HG03045 (cell line): ENCODE measurements at regions not wholly inside any gene's neighbourhood (a gene's known extent, or its start where the extent isn't known, plus 50 kb on each side); places are given as distances from the start of the nearest gene placed in this dataset.
"Not testable (repeated sequence)": the region's sequence is repeated elsewhere in the genome, so short reads cannot be mapped to it uniquely, and the experiment has no call there.

Source experiments
- ATAC-seq: cut with Tn5 transposase; IDR thresholded peaks from one replicate; pipeline ENCODE4 v1.9.1; 2021; ENCODE audit warnings: mild to moderate bottlenecking, moderate library complexity; ENCODE audit not compliant: unreplicated experiment

- ATAC-seq, result no peak
Measured at GRCh38 chr12:46711756-46712155, 114.0 kb downstream of the SLC38A4 start.

- no peak for ATAC-seq
Measured at GRCh38 chr12:46710125-46710743, 115.6 kb downstream of the SLC38A4 start.

- ATAC-seq, result no peak
Measured at GRCh38 chr12:46702581-46703344, 123.0 kb downstream of the SLC38A4 start.

- no peak for ATAC-seq
Measured at GRCh38 chr12:46701356-46701755, 124.4 kb downstream of the SLC38A4 start.

- no peak for ATAC-seq
Measured at GRCh38 chr12:46699986-46700385, 125.8 kb downstream of the SLC38A4 start.

GRCh38 chr12:46698003-46698402 lies 127.8 kb downstream of the SLC38A4 start:
- no peak for ATAC-seq

GRCh38 chr12:46693518-46693917 lies 132.3 kb downstream of the SLC38A4 start:
- no peak for ATAC-seq

GRCh38 chr12:46693034-46693433 lies 132.8 kb downstream of the SLC38A4 start:
- ATAC-seq, result no peak

- no peak for ATAC-seq
Measured at GRCh38 chr12:46692606-46693005, 133.2 kb downstream of the SLC38A4 start.

GRCh38 chr12:46686267-46686942 lies 139.4 kb downstream of the SLC38A4 start:
- ATAC-seq, result no peak

GRCh38 chr12:46684243-46684642 lies 141.6 kb downstream of the SLC38A4 start:
- not testable (repeated sequence) for ATAC-seq

GRCh38 chr12:46682148-46682547 lies 143.6 kb downstream of the SLC38A4 start:
- ATAC-seq, result no peak

GRCh38 chr12:46680506-46680905 lies 145.3 kb downstream of the SLC38A4 start:
- ATAC-seq, result no peak

GRCh38 chr12:46679754-46680153 lies 146.0 kb downstream of the SLC38A4 start:
- no peak for ATAC-seq

GRCh38 chr12:46678426-46678825 lies 147.4 kb downstream of the SLC38A4 start:
- no peak for ATAC-seq

- no peak for ATAC-seq
Measured at GRCh38 chr12:46677749-46678148, 148.0 kb downstream of the SLC38A4 start.

GRCh38 chr12:46676797-46677520 lies 148.8 kb downstream of the SLC38A4 start:
- no peak for ATAC-seq

GRCh38 chr12:46676396-46676795 lies 149.4 kb downstream of the SLC38A4 start:
- ATAC-seq, result no peak

- ATAC-seq, result no peak
Measured at GRCh38 chr12:46675736-46676135, 150.1 kb downstream of the SLC38A4 start.

GRCh38 chr12:46674800-46675199 lies 151.0 kb downstream of the SLC38A4 start:
- no peak for ATAC-seq

GRCh38 chr12:46674129-46674528 lies 151.7 kb downstream of the SLC38A4 start:
- no peak for ATAC-seq
